Panc1 (cell line): ENCODE measurements at regions not wholly inside any gene's neighbourhood (a gene's known extent, or its start where the extent isn't known, plus 50 kb on each side); places are given as distances from the start of the nearest gene placed in this dataset.

Experiments
- CTCF ChIP-seq: fragments of 450-650 bp; IDR thresholded peaks from 2 replicates; pipeline ENCODE4 v1.5.1; 2017; ENCODE audit warnings: mild to moderate bottlenecking
- POLR2AphosphoS5 ChIP-seq: IDR thresholded peaks from 2 replicates; pipeline ENCODE4 v1.6.1; 2012; ENCODE audit warnings: mild to moderate bottlenecking, low read depth, low read length, moderate library complexity
- TF ChIP-seq, protein P1 (sequence below), 2 experiments: IDR thresholded peaks; 2 replicates each; pipeline ENCODE4 v1.6.1; 2011 to 2012; ENCODE audit warnings: low read depth in 2 of 2, control low read depth in 1 of 2, low read length in 1 of 2, mild to moderate bottlenecking in 1 of 2, moderate library complexity in 1 of 2; ENCODE audit not compliant: insufficient read depth in 1 of 2

DNA sequence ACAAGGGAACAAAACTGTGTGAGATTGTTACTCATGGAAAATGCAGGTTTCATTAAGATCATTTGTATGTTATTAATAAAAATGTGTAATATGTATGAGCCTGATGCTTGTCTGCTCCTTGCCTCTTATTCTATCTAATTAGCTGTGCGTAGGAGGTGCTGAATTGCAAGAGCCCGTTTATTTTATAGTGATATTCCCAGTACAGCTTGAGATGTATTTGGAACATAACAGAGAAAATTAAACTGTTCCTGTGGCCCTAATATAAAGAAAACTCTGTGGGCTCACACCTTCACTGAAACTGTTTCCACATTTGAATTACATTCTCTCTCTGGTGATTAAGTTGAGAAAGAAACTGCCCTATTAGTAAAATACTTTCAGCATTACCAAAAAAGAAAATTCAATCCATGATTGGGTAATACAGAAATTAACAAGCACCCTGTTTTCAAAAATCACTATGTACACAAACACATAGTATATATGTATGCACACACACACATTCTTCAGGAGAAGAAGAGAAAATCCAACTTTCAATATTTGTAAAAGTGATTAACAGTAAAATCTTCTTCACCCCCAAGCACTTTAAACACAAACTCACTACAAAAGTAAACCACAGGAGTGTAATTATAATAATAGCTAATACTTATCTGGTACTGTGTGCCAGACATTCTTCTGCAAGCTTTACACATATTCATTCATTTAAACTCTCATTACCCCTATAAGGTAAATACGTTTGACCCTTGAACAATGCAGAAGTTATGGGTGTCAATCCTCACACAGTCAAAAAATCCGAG is 233.2 kb downstream of the PHLDA1 start:
- TF ChIP-seq POLR2AphosphoS5 (no peak), CTCF (no peak)
- TF ChIP-seq, protein P1, sequence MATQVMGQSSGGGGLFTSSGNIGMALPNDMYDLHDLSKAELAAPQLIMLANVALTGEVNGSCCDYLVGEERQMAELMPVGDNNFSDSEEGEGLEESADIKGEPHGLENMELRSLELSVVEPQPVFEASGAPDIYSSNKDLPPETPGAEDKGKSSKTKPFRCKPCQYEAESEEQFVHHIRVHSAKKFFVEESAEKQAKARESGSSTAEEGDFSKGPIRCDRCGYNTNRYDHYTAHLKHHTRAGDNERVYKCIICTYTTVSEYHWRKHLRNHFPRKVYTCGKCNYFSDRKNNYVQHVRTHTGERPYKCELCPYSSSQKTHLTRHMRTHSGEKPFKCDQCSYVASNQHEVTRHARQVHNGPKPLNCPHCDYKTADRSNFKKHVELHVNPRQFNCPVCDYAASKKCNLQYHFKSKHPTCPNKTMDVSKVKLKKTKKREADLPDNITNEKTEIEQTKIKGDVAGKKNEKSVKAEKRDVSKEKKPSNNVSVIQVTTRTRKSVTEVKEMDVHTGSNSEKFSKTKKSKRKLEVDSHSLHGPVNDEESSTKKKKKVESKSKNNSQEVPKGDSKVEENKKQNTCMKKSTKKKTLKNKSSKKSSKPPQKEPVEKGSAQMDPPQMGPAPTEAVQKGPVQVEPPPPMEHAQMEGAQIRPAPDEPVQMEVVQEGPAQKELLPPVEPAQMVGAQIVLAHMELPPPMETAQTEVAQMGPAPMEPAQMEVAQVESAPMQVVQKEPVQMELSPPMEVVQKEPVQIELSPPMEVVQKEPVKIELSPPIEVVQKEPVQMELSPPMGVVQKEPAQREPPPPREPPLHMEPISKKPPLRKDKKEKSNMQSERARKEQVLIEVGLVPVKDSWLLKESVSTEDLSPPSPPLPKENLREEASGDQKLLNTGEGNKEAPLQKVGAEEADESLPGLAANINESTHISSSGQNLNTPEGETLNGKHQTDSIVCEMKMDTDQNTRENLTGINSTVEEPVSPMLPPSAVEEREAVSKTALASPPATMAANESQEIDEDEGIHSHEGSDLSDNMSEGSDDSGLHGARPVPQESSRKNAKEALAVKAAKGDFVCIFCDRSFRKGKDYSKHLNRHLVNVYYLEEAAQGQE (IDR thresholded peaks at IDR 0.05; ENCODE audit: insufficient read depth in 1 of 2, low read depth in 2 of 2, low read length in 1 of 2), result no peak
